Prostate gland (tissue), 2 donors: ENCODE measurements at regions not wholly inside any gene's neighbourhood (a gene's known extent, or its start where the extent isn't known, plus 50 kb on each side); places are given as distances from the start of the nearest gene placed in this dataset.

Experiments
- POLR2A ChIP-seq: fragments of 450-650 bp; IDR thresholded peaks from one replicate; pipeline ENCODE4 v1.6.1; 2016; ENCODE audit warnings: antibody characterized with exemption, mild to moderate bottlenecking
- POLR2AphosphoS5 ChIP-seq: sonication (generic); formaldehyde crosslinking; IDR thresholded peaks from one replicate; pipeline ENCODE4 v1.6.1; 2017; ENCODE audit warnings: antibody characterized with exemption
- TF ChIP-seq, protein P1 (sequence below), 4 experiments: fragments of 200-600 bp in 2 of 4; fragments of 450-650 bp in 2 of 4; sonication (generic) in 2 of 4; IDR thresholded peaks; 1 replicate in 3 of 4; 2 replicates in 1 of 4; pipeline ENCODE4 v1.5.1; 2016 to 2019; ENCODE audit warnings: antibody characterized with exemption in 4 of 4, mild to moderate bottlenecking in 2 of 4, moderate library complexity in 2 of 4

DNA sequence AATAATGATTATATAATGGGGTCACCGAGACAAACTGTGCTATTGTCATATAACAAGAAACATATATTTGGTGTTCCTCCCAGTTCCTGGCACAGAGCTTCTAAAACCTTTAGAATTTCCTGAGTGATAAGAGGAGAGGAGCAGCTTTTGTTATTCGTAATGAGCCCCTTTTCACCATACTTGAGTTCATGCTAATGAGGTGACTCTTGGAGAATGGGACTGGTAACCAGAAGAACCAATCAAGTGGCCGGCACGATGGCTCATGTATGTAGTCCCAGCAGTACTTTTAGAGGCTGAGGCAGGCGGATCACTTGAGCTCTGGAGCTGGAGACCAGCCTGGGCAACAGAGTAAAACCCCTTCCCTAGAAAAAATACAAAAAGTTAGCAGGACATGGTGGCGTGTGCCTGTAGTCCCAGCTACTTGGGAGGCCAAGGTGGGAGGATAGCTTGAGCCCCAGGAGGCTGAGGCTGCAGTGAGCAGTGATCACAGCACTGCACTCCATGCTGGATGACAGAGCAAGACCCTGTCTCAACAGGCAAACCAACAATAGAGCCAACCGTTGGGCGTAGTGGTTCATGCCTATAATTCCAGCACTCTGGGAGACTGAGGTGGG lies 62.7 kb upstream of the FTH1 start:
- TF ChIP-seq, protein P1, sequence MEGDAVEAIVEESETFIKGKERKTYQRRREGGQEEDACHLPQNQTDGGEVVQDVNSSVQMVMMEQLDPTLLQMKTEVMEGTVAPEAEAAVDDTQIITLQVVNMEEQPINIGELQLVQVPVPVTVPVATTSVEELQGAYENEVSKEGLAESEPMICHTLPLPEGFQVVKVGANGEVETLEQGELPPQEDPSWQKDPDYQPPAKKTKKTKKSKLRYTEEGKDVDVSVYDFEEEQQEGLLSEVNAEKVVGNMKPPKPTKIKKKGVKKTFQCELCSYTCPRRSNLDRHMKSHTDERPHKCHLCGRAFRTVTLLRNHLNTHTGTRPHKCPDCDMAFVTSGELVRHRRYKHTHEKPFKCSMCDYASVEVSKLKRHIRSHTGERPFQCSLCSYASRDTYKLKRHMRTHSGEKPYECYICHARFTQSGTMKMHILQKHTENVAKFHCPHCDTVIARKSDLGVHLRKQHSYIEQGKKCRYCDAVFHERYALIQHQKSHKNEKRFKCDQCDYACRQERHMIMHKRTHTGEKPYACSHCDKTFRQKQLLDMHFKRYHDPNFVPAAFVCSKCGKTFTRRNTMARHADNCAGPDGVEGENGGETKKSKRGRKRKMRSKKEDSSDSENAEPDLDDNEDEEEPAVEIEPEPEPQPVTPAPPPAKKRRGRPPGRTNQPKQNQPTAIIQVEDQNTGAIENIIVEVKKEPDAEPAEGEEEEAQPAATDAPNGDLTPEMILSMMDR (IDR thresholded peaks at IDR 0.05): no peak
- TF ChIP-seq POLR2A (no peak), POLR2AphosphoS5 (no peak)
